ENCODE measurements at regions not wholly inside any gene's neighbourhood (a gene's known extent, or its start where the extent isn't known, plus 50 kb on each side); places are given as distances from the start of the nearest gene placed in this dataset.
A peak's percentile ranks its signal among the peaks of the same experiment; 100 is the strongest.
"Not testable (repeated sequence)": the region's sequence is repeated elsewhere in the genome, so short reads cannot be mapped to it uniquely, and the experiment has no call there.

DNA sequence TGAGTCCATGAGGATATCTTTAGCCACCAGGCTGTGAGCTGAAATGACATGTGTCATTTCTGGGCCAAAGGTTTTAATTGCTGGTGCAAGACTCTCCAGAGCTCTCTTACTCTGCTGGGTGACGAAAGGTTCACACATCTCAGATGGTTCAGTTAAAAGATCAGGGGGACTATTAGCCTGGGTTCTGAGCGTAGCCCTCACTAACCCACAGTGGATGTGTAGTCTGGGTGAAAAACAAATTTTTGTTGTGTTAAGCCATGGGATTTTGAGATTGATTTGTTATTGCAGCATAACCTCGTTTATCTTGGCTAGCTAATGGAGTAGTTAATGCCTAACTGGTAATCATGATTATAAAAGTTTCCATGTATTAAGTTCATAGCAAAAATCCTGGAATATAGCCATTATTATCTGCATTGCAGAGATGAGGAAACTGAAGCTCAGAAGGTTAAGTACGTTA lies 251.5 kb downstream of the RMST start:
- no peak for DNase-seq

DNA sequence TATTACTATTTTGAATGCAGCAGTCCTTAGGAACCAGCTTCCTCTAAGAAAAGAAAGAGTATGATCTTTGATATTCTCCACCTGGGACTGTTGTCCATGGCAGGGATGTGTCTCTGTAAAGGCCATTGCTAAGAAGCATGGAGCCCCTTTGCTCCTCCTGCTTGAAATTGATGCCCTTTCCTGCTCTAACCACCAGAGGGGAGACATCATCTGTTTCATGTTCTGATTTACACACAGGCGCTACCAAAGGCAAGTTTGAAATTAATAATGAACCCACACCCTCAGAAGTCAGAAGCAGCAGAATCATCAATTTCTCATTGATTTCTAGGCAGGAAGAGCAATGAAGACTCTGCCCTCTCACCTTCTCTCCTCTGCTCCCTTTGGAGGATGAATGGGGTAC lies 253.8 kb downstream of the RMST start:
- DNase-seq = no peak

DNA sequence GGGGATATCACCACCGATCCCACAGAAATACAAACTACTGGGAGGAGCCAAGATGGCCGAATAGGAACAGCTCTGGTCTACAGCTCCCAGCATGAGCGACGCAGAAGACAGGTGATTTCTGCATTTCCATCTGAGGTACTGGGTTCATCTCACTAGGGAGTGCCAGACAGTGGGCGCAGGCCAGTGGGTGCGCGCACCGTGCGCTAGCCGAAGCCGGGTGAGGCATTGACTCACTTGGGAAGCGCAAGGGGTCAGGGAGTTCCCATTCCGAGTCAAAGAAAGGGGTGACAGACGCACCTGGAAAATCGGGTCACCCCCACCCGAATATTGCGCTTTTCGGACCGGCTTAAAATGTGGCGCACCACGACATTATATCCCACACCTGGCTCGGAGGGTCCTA lies 261.2 kb downstream of the RMST start:
- not testable (repeated sequence) for DNase-seq

DNA sequence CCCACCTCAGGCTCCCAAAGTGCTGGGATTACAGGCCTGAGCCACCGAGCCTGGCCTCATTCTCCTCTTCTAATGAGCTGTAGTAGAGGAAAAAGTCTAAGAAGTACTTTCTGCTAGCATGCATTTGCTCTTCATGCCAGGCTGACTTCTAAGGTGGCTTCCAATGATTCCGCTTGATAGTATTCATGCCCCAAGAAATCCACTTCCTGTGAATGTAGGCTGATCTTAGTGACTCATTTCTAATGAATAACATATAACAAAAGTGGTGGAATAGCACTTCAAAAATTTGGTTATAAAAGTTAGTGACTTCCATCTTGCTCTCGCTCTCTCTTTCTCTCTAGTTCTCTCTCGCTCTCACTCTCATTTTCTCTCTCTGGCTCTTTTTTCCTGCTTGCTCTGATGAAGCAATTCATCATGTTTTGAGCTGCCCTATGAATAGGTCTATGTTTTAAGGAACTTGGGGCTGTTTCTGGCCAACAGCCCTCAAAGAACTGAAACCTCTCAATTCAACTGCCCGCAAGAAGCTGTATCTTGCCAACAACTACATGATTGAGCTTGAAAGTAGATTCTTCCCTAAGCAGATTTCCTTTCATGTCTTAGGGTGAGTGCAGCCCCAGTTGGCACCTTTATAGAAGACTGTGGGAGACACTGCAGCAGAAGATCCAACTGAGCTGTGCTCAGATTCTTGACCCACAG lies 282.9 kb downstream of the RMST start:
- no peak for DNase-seq

DNA sequence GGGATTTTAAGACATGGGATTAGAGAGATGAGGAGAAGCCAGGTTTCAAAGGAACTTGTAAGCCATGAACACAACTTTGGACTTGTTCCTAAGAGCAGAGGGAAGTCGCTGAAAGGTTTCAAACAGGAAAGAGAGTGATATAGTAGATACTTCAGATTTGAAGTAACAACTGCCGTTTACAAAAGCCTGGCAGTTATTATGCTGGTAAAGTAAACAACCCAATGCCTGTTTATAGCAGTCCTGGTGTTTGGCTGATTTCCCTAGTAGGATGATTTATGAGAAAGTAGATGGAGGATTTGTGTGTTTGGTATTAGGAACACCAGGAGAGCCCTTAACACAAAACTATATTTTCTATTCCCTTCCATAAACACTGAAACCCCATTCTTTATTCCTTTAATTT lies 285.7 kb downstream of the RMST start:
- peak; percentile 57 for DNase-seq

DNA sequence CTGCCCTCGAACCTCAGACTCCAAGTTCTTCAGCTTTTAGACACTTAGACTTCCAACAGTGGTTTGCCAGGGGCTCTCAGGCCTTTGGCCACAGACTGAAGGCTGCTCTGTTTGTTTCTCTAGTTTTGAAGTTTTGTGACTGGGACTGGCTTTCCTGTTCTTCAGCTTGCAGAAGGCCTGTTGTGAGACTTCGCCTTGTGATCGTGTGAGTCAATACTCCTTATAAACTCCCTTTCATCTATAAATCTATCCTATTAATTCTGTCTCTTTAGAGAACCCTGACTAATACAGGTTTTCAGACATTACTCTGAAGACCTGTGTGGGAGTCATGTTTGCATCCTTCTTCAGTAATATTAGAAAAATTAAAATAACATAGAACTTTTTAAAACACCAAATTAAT lies 289.1 kb downstream of the RMST start:
- no peak for DNase-seq

DNA sequence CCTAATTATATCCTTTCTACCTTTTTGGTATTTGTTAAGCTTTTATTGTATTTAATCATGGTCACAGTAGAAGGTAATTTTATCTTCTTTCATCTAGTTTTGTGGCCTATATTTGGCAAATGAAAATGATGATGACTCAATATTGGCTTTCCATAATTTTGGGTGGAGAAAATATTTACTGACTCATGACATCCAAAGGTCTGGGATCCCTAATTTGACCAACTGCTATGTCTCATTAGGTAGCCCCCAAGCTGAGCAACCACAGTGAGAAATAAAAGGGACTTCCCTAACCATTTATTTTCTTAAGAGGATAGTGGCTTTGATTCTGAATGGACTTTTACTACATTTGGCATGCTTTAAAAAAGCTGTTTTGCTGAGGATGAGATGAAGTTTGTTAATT lies 289.5 kb downstream of the RMST start:
- DNase-seq = peak; percentile 63

DNA sequence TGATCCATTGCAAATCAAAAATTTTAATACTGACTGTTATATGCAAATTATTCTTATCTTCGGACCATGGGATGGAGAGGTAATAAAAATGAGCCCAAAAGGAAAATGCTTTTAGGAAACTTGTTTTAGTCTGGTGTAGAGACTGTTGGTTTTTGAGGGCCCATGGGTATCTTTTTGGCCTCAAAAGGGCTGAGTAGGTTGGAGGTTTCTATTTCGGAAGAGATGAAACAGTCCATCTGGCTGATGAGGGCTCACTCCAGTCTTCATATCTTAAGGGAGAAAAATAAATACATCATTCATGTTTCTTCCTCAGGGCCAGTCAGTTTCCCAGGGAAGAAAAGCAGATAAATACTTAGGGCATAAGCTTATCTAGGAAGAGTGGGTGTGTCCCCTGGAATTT lies 290.7 kb downstream of the RMST start:
- DNase-seq = no peak

DNA sequence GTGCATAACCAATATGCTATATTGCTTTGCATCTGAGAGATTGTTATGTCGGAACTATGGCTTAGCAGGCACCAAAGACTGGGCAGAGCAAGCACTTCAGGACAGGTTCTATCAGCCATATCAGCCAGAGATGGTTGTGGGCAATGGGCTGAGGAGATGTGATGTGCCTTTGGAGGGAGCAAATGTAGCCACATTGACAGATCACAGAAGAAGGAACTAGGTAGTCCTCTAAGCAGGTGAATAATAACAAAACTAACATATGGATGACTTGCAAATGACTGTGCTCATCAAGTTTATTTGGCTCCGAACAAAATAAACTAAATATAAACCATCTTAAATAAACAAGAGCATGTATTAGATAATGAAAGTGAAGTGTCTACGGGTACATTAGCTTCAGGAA lies 291.7 kb downstream of the RMST start:
- DNase-seq = no peak

DNA sequence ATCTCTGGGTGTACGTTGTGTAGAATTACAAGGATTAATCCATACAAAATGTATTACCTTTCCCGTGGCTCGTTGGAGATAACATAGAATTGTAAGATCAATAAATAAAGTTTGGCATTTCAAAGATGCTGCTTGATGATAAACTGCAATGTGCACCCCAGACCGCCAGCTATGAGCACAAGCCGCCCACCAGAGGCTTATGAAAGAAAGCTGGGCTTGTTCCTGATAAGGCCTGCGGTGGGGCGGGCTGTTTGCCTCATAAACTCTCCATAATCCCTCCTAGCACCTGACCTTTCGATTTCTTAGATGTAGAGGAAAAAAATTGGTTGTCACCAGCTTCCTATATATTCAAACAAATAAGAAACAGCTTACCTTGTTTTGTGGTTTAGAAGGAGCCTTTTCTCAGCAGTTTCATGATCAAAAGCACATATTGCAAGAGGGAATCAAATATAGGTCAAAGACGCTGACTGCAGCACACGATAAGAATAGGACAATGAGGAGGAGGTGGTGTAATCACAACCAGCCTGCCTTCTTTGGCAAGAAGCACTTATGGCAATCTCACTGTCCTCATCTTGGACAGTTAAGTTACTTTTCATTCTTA lies 293.6 kb downstream of the RMST start:
- no peak for DNase-seq

DNA sequence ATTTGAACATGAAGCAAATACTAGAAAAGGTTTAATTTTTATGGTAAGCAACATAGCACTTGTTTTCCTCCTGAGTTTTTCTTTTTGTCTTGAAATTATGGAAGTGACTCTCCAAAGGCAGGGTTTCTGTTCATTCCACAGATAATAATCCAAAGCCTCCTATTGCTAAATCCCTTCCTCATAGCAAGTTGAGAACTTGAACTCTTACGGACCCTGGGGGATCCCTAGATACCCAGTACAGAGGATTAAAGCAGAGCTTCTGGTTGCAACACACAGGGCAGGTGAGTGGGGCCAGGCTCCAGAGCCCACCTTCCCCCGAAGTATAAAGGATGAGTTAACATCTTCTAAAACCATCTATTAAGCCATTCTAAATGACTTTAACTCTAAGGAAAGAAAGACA lies 294.1 kb downstream of the RMST start:
- DNase-seq = no peak

DNA sequence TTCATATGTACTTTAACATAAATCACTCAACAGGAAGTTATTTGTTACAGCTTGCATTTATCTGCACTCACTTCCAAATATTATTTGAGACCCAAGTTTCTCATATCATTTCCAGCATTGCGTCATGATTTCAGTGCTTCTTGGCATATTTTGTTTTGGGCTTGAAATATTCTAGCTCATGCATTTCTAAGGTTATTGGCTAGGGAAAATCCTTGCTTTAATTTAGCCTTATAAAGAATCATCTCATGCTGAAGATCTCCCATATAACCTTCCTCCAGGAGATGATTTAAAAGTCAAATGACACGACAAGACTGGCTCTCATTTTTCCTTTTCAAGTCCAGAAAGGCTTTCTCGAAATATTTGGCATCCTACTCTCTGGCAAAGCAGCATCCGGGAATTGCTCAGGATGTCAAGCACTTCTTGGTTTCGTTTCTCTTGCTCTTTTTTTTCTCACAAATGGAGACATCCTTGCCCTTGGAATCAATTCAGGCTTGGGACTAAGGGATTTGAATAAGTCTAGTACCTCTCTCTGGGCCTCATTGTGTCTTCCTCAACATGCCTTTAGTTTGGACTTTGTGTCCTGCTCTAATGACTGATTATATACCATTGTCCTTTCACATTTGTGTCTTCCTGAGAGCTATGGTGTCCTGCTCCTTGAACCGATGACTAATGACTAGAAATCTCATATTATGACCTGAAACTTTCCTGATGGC lies 295.0 kb downstream of the RMST start:
- no peak for DNase-seq

DNA sequence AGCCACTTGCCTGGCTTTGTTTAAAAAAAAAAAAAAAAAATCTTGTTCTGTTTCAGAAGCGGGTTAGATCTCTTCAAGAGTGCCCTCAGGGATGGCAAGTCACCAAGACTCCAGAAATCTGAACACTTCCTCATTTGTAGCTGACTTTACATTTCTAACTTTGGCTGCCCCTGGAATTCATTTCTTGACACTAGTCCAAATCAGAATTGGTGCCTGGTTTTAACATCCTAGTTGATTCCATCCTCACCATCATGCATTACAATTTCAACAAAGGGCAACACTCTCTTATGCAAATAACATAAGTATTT lies 295.5 kb downstream of the RMST start:
- no peak for DNase-seq

DNA sequence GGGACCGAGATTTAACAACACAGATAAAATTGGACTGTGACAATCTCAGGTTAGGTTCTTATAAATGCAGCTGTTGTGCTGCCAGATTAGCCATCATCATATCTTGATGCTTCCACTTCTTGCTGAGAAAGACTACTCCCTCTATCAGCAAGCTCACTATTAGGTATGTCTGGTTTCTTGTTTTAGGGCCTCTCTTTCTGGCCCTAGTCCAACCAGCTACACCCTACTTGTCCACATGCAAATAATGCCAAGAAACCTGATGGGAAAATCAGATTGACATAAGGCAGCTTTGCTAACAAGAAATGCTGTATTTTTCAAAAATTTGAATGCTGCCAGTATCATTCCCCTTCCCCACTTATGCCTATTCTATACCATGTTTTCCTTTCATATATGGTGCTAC lies 296.0 kb downstream of the RMST start:
- DNase-seq = no peak

DNA sequence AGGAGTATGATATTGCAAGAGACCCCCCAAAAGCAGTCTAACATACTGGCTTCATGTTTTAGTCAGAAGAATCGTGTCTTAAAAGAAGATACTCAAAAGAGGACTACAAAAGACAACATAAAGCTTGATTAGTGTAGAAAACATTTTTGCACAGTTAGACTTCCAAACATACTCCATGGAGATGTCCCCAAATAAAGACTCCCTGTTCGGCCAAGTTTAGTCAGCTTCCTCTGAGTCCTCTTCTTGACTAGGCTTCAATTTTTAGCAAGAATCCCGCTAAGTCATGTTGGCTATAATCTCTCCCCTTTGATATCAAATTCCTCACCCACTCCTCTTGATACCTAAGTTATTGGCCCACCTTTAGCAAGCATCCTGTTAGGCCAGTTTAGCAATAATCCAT lies 298.0 kb downstream of the RMST start:
- DNase-seq = no peak

DNA sequence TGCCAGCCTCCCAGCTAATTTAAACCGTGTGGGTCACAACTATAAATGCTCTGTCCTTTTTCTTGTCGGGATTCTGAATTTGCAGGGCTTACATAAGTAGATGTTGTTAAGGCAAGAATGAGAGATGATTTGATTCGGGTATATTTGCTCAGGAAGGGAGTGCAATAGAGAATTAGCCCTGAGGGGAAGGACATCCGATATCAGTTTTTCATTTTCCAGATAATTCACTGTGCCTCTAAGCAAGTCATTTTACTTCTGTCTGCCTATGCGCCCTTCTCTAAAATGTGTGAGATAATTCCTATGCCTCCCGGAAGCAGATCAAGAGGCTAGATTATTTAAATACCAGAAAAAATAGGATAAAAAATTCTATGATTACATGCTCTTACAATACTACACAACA lies 300.5 kb downstream of the RMST start:
- no peak for DNase-seq

DNA sequence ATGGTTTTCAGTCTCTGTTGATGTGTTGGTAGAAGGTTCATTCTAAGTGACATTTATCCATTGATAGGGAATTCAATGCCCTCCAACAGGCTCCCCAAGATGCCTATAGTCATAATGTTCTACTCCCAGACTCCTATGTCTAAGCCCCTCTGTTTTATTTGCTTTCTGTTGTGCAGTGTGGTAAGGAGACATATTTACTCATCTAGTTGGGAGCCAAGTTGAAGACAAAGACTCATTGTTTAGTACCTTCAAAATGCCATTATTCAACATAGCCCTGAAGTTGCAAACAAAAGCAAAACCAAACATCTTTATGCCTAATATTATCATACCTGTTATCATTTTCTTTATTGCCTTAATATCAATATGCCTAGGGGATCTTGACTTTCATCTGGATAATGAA lies 302.1 kb downstream of the RMST start:
- no peak for DNase-seq

DNA sequence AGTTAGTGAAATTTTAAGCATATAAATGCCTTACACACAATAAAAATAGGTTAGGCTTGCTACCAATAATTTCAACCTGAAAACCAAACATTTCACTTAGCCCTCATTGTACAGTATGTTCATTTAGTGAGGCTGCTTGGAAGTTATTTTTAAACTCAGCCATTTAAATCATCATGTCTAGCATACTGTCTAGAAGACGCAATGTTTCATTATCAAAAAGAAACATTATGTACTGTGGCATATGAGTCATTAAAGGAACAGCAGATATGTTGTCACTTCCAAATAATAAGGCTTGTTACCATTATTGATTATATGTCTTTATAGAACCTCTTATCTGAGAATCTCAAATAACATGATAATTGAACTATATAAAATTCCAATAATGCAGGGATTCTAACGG lies 304.7 kb downstream of the RMST start:
- no peak for DNase-seq

DNA sequence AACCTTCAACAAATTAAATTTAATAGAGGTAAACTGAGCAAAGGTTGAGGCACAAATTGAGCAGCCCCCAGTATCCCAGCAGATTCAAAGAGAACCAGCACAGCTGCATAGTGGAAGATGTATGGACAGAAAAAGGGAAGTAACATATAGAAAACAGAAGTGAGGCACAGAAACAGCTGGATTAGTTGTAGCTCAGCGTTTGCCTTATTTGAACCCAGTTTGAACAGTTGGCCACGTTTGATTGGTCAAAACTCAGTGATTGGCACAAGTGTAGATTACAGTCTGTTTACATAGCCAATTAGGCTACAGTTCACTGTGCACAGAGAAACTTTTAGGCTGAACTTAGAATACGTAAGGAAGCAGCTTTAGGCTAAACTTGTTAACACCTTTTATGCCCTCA lies 315.5 kb downstream of the RMST start:
- DNase-seq = no peak

DNA sequence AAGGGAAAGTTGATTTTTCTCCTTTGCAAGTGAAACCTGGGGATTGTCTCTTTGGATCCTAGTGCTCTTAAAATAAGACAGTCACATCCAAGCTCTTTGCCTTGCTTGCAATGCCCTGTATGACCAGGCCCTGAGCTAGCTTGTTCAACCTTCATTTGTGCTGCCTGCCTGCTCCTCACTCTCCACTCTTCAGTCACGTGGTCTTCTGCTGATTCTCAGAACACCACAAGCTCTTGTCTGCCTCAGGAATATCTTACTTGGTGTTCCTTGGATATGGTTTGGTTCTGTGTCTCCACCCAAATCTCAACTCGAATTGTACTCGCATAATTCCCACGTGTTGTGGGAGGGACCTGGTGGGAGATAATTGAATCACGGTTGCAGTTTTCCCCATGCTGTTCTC lies 318.7 kb downstream of the RMST start:
- no peak for DNase-seq

DNA sequence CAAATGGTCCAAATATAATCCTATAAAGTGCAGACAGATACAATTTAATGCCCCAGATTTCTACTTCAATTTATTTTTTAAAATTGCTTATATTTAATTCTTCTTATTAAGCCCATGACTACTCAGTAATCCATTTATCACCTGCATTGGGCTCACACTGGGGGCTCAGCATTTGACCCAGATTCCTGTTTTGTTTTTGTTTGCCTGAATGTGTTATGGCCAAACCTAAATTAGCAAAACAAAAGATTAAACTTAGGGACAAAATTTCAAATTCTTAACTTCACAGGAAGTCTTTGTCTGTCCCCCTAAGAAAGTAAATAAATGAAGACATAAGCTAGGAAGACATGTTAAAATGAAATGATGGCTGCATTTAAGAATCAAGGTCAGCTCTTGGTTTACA lies 322.3 kb downstream of the RMST start:
- no peak for DNase-seq

DNA sequence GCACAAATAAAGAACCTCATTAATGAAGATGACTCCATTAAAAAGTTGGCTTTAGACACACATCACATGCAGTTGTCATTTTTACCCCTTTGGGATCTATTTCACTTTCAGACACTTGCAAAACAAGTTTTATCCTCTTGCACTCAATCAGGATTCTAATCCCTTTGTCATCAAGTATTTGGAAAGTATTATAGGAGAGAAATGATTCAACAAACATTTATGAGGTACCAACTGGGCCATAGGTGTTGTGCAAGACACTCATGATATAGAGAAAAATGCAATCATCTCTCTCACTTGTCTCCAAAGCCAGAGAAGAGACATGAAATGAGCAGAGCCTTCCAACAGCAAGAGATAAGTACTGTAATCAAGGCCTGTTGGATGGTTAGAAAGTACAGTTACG lies 327.7 kb downstream of the RMST start:
- no peak for DNase-seq

DNA sequence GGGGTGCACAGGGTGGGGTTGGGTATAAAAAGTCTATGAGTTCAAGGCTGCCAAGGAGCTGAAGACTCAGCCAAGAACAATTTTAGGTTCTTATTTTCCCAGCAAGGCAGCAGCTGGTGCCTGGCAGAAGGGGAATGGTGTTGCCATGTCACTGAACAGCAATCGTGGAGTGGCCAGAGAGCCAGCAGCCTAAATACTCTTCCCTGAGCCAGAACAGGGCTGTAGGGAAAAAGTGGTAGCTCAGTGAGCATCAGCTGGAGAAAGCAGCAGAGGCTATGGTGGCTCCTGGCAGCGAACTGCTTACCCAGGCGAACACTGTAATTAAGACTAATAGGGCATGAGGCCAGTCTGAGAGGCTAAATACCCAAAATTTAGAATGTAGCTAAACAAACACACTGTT lies 334.9 kb downstream of the RMST start:
- DNase-seq = no peak

DNA sequence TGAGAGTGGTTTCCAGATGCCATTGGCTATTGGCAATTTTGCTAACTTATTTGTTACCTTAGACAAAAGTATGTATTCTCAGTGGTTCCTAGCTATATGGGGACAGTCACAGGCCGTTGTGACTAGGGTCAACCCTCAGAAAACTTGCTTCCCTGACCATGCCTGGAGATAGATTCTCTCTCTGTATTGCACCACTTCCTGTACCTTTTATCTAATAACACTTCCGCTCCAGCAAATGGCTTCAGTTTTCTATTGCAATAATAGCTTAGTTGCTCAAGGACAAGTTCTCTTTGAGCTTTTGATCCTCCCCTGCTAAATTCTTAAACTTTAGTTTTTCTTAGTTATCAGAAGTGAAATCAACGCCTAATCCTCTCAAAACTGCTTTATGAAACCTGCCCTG lies 338.0 kb downstream of the RMST start:
- DNase-seq = no peak

Data from NCI-H1417 treated with DMSO at 0.1 percent for 48 hours (cell line).